ENCODE measurements at regions not wholly inside any gene's neighbourhood (a gene's known extent, or its start where the extent isn't known, plus 50 kb on each side); places are given as distances from the start of the nearest gene placed in this dataset.
"Not testable (repeated sequence)": the region's sequence is repeated elsewhere in the genome, so short reads cannot be mapped to it uniquely, and the experiment has no call there.

GRCh38 chr1:157252473-157252872 is 114.3 kb upstream of the ETV3 start:
- Histone ChIP-seq H3K27ac (no peak overlapping the region), H3K4me3 (ENCODE audit: low read depth, low read length) (no peak overlapping the region), H3K36me3 (no peaks in the 10 kb centered on the region), H3K9me3 (ENCODE audit: severe bottlenecking) (peaks cover 17% of the 10 kb centered on the region), H3K27me3 (ENCODE audit: insufficient read depth, low read depth, severe bottlenecking) (peaks cover 86% of the 10 kb centered on the region)
- TF ChIP-seq, protein P1, sequence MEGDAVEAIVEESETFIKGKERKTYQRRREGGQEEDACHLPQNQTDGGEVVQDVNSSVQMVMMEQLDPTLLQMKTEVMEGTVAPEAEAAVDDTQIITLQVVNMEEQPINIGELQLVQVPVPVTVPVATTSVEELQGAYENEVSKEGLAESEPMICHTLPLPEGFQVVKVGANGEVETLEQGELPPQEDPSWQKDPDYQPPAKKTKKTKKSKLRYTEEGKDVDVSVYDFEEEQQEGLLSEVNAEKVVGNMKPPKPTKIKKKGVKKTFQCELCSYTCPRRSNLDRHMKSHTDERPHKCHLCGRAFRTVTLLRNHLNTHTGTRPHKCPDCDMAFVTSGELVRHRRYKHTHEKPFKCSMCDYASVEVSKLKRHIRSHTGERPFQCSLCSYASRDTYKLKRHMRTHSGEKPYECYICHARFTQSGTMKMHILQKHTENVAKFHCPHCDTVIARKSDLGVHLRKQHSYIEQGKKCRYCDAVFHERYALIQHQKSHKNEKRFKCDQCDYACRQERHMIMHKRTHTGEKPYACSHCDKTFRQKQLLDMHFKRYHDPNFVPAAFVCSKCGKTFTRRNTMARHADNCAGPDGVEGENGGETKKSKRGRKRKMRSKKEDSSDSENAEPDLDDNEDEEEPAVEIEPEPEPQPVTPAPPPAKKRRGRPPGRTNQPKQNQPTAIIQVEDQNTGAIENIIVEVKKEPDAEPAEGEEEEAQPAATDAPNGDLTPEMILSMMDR (IDR thresholded peaks at IDR 0.05; ENCODE audit: low read depth, low read length), result no peak
- DNase-seq, result no peak

DNA sequence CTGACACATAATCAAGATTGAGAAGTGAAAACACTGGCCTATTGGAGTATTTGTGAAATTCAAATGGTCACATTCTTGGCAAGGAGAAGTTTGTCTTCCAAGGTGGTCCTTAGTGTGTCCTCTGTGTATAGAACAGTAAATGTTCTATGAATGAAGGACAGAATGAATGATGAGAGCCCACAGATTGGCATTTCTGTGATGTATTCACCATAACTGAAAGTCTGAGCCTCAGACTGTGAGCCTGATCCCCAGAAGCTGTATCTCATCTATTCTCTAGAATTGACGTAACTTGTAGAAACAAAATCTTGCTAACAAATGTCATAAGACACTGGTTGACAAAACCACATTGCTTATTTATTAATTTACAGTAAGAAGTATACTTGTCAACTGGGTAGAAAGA is 111.5 kb upstream of the ETV3 start:
- no peak overlapping the region for H3K27ac ChIP-seq
- no peak for DNase-seq
- H3K36me3 ChIP-seq, result no peaks in the 10 kb centered on the region
- peaks cover 16% of the 10 kb centered on the region for H3K9me3 ChIP-seq (ENCODE audit: severe bottlenecking)
- no peak overlapping the region for H3K4me3 ChIP-seq (ENCODE audit: low read depth, low read length)
- TF ChIP-seq, protein P1 (IDR thresholded peaks at IDR 0.05; ENCODE audit: low read depth, low read length), result no peak
- peaks cover 95% of the 10 kb centered on the region for H3K27me3 ChIP-seq (ENCODE audit: insufficient read depth, low read depth, severe bottlenecking)

GRCh38 chr1:157249326-157249725 is 111.1 kb upstream of the ETV3 start:
- Histone ChIP-seq H3K27me3 (ENCODE audit: insufficient read depth, low read depth, severe bottlenecking) (peaks cover 95% of the 10 kb centered on the region), H3K4me3 (ENCODE audit: low read depth, low read length) (no peak overlapping the region), H3K36me3 (no peaks in the 10 kb centered on the region), H3K9me3 (ENCODE audit: severe bottlenecking) (peaks cover 12% of the 10 kb centered on the region), H3K27ac (no peak overlapping the region)
- no peak for DNase-seq
- TF ChIP-seq, protein P1 (IDR thresholded peaks at IDR 0.05; ENCODE audit: low read depth, low read length), result no peak

- not testable (repeated sequence) for H3K4me3 ChIP-seq (ENCODE audit: low read depth, low read length); H3K36me3 ChIP-seq; H3K27ac ChIP-seq; H3K9me3 ChIP-seq (ENCODE audit: severe bottlenecking); DNase-seq
- peaks cover 88% of the 10 kb centered on the region for H3K27me3 ChIP-seq (ENCODE audit: insufficient read depth, low read depth, severe bottlenecking)
Measured at GRCh38 chr1:157247764-157248049, 109.5 kb upstream of the ETV3 start.

DNA sequence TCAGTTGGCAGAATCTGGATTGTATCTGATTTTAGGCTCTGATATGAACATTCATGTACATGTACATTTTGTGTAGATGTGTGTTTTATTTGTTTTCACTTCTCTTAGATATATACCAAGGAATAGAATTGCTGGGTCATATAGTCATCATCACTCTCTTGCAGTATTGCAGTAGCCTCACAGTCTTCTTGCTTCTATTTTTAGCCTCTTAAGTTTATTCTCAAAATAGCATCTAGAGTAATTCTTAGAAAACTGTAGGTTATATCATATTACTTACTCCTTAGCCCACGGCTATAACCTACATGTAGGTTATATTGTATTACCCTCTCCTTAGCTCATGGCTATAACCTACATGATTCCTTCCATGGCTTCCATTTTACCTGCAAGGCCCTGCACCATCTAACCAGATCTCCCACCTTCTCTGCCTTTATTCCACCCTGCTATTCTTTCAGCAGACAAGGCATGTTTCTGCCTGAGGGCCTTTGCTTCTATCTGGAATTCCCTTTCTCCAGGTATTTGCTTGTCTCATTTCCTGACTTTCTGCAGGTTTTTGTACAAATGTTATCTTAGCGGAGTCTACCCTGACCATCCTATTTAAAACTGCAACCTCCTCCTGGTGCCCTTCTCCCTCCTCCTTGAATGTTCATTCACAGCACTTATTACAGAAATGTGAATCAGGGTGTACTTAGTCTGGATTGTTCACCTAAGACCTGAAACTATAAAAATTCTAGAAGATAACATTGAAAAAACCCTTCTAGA is 109.0 kb upstream of the ETV3 start:
- Histone ChIP-seq H3K27ac (no peak overlapping the region), H3K9me3 (ENCODE audit: severe bottlenecking) (peaks cover 2% of the 10 kb centered on the region), H3K4me3 (ENCODE audit: low read depth, low read length) (no peak overlapping the region), H3K27me3 (ENCODE audit: insufficient read depth, low read depth, severe bottlenecking) (peaks cover 83% of the 10 kb centered on the region), H3K36me3 (no peaks in the 10 kb centered on the region)
- TF ChIP-seq, protein P1 (IDR thresholded peaks at IDR 0.05; ENCODE audit: low read depth, low read length), result no peak
- DNase-seq, result no peak

DNA sequence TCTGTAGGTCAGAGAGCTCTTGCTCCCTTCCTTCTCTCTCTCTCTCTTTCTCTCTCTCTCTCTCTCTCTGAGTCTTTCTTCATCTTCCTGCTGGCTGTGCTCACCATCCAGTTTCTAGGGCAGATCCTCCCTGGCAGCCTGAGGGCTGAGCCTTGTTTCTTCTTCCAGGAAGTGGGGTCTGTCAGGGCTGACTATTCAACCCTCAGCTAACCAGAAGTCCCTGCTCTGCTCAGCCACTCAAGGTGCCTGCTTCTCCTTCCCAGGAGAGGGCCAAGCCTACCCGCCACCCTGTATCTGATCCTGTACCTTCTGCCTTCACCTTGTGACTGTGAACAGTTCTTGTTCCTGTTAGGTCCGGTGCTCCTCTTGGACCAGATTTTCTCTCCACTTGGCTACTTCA is 107.6 kb upstream of the ETV3 start:
- Histone ChIP-seq H3K4me3 (ENCODE audit: low read depth, low read length) (no peak overlapping the region), H3K27ac (no peak overlapping the region), H3K9me3 (ENCODE audit: severe bottlenecking) (peaks cover 7% of the 10 kb centered on the region), H3K36me3 (no peaks in the 10 kb centered on the region), H3K27me3 (ENCODE audit: insufficient read depth, low read depth, severe bottlenecking) (peaks cover 77% of the 10 kb centered on the region)
- TF ChIP-seq, protein P1 (IDR thresholded peaks at IDR 0.05; ENCODE audit: low read depth, low read length), result no peak
- no peak for DNase-seq

All from WERI-Rb-1 (cell line).